ENCODE measurements at regions not wholly inside any gene's neighbourhood (a gene's known extent, or its start where the extent isn't known, plus 50 kb on each side); places are given as distances from the start of the nearest gene placed in this dataset.
"Not testable (repeated sequence)": the region's sequence is repeated elsewhere in the genome, so short reads cannot be mapped to it uniquely, and the experiment has no call there.

GRCh38 chr10:64116707-64117106 is 595.5 kb downstream of the REEP3 start:
- no peak for DNase-seq (ENCODE audit: low spot score)

DNA sequence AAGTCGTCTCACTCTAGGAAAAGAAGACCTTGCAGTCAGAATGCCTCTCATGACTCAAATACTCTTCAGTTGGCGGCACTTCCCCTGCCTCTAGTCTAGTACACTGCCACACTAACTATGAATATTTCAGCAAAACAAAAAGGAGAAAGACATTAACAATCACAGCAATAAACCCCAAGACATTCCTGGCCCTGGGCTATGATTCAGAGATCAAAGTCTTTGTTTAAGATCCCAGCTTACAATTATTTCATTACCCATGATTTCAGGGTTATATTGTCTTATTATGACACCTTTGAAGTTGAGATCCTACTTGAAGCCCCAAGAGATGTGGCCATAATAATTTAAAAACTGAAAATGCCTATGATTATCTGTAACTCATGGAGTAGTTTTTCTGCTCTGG is 597.5 kb downstream of the REEP3 start:
- peak; percentile 16 for DNase-seq (ENCODE audit: low spot score)

DNA sequence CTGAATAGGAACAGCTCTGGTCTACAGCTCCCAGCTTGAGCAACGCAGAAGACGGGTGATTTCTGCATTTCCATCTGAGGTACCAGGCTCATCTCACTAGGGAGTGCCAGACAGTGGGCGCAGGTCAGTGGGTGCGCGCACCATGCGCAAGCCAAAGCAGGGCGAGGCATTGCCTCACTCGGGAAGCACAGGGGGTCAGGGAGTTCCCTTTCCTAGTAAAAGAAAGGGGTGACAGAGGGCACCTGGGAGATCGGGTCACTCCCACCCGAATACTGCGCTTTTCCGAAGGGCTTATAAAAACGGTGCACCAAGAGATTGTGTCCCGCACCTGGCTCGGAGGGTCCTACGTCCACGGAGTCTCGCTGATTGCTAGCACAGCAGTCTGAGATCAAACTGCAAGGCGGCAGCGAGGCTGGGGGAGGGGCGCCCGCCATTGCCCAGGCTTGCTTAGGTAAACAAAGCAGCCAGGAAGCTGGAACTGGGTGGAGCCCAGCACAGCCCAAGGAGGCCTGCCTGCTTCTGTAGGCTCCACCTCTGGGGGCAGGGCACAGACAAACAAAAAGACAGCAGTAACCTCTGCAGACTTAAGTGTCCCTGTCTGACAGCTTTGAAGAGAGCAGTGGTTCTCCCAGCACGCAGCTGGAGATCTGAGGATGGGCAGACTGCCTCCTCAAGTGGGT is 599.2 kb downstream of the REEP3 start:
- not testable (repeated sequence) for DNase-seq (ENCODE audit: low spot score)

DNA sequence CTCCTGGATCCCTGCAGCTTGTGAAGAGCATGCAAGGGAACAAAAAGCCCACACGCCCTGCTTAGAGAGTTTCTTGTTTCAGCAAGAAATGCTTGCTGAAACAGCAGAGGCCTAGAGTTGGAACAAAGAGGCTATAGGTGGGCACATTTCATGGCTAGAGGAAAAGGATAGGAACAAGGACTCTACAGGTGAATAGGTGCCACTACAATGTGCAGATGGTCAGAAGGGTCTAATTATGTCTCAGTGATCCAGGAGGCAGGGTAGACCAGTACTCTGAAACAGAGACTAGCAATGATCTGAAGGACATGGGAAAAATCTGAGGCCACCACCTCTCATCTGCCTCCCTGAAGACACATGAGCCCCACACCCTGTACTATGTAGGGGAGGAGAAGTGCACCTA is 609.0 kb downstream of the REEP3 start:
- DNase-seq (ENCODE audit: low spot score), result no peak

GRCh38 chr10:64134676-64135075 is 613.5 kb downstream of the REEP3 start:
- no peak for DNase-seq (ENCODE audit: low spot score)

GRCh38 chr10:64142395-64142794 is 621.2 kb downstream of the REEP3 start:
- no peak for DNase-seq (ENCODE audit: low spot score)

- DNase-seq (ENCODE audit: low spot score), result no peak
Observed at GRCh38 chr10:64148607-64149006, 627.4 kb downstream of the REEP3 start.

- DNase-seq (ENCODE audit: low spot score), result no peak
Observed at GRCh38 chr10:64156166-64156565, 635.0 kb downstream of the REEP3 start.

DNA sequence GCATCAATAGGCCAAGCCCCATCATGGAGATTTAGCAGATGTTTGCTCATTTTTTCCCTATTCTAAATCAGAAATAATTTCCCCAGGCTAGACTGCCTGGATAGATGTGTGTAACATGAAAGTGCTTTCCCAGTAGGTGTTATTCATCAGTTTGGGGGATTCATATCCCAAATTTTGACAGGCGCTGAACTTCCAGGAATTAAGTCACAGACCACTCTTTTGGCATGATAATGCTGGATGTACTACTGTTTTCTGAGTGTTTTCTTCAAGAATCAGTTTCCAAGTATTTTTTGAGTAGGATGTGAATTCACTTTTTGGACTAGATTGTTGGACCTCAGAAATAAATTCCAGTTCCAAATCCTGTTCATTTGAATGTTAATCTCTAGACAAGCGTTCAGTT is 637.4 kb downstream of the REEP3 start:
- DNase-seq (ENCODE audit: low spot score), result no peak

GRCh38 chr10:64159910-64160872 is 639.0 kb downstream of the REEP3 start:
- no peak for DNase-seq (ENCODE audit: low spot score)

GRCh38 chr10:64170791-64171190 is 649.6 kb downstream of the REEP3 start:
- DNase-seq (ENCODE audit: low spot score), result no peak

GRCh38 chr10:64173826-64174225 is 652.6 kb downstream of the REEP3 start:
- no peak for DNase-seq (ENCODE audit: low spot score)

GRCh38 chr10:64174666-64175255 is 653.6 kb downstream of the REEP3 start:
- no peak for DNase-seq (ENCODE audit: low spot score)

DNA sequence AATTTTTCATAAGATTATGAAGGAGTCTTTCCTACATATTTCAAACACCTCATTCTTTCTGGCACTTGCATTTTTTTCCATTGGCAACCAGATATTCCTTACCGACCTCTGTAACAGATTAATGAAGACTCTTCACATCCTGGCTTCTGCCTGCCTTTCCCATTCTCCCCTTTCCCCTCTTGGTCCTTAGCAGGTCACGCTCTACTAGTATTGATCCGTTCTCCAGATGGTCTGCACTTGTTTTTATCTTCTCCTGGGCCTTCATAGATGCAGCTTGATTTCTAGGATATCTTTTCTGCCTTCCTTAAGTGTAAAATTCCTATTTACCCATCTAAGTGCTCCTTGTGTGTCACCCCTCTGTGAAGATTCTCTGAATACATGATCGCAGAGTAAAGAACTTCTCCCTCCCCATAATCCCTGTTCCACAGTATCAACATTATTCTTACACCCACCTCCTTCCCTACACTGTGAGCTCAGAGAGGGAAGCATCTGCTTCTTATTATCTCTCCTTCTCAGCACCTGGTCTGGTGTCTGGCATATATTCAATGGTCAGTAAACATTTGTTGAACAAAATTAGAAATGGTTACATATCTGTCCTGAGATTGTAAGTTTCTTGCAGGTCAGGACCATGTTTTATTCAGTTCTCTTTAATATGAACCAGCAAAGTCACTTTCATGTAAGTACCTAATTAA is 654.2 kb downstream of the REEP3 start:
- DNase-seq (ENCODE audit: low spot score), result no peak

DNA sequence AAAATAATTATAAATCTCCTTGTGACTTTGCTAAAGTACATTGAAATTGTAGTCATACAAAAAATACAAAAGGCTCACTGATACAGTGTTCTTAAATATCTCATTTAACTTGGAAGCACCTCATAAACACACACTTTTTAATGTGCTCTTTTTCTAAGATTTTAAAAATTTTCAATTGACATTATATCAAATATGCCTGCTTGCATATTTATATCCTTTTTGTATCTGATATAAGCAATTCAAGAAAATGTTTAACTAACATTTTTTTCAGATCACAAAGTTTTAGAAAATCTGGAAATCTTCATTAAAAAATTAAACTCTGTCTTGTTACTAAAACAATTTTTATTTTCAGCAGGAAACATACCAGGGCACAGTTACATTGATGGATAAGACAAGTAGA is 661.5 kb downstream of the REEP3 start:
- DNase-seq (ENCODE audit: low spot score), result no peak

- no peak for DNase-seq (ENCODE audit: low spot score)
Observed at GRCh38 chr10:64191286-64191685, 670.1 kb downstream of the REEP3 start.

GRCh38 chr10:64196638-64197315 is 675.6 kb downstream of the REEP3 start:
- DNase-seq (ENCODE audit: low spot score), result no peak

- DNase-seq (ENCODE audit: low spot score), result no peak
Observed at GRCh38 chr10:64201936-64202335, 680.7 kb downstream of the REEP3 start.

DNA sequence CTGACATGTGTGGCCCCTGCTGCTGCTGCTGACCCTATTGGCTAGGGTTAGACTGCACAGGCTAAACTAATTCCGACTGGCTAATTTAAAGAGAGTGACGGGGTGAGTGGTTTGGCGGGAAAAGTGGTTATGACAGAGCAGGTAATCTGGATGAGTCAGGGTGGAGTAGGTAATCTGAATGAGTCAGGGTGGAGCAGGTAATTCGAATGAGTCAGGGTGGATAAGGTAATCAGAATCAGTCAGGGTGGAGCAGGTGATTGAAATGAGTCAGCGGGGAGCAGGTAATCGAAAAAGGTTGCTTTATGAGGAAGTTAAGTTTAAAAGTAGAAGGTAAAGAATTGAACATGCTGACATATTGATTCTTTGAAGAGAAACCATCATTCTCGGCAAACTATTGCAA is 683.3 kb downstream of the REEP3 start:
- not testable (repeated sequence) for DNase-seq (ENCODE audit: low spot score)

GRCh38 chr10:64206409-64206808 is 685.2 kb downstream of the REEP3 start:
- no peak for DNase-seq (ENCODE audit: low spot score)

GRCh38 chr10:64209561-64209960 is 688.4 kb downstream of the REEP3 start:
- no peak for DNase-seq (ENCODE audit: low spot score)

DNA sequence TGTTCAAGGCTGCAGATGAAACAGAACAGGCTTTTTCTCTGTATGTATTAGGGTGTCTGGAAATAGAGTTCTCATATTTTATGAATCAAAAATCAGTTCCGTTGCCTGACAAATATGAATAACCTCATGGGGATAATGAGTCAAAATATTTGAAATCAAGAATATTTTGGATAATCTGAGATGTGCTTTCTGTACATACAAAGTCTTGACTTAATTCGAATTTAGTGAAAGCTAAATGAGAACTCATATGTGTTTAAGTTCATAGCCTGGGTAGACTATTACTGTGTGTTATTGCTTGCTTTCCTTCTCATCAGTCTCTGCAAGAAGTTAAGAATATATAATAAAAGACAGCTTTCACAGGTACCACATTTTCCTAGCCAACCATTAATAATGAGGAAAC is 689.0 kb downstream of the REEP3 start:
- DNase-seq (ENCODE audit: low spot score), result no peak
